ENCODE measurements at regions not wholly inside any gene's neighbourhood (a gene's known extent, or its start where the extent isn't known, plus 50 kb on each side); places are given as distances from the start of the nearest gene placed in this dataset.

DNA sequence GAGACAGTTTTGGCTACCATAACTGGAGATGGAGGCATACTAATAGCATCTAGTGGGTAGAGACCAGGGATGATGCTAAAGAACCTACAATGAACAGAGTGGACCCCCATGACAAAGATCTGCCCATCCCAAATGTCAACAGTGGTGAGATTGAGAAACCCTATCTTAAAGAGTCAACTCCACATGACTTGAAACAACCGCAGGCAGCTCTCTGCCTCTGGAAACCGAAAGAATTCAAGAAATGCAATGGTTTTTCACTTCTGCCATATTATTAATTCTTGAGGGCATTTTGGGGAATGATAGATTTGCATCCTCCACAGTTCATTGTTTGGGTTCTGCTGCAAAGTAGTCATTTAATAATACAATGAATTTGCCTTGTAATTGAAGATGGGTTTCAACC, 463.4 kb downstream of the MAFB start:
- H3K23me2 ChIP-seq (ENCODE audit: low read depth, low read length), result no peaks in the 10 kb centered on the region
- ChIA-PET CTCF (ENCODE audit: partially characterized antibody) (no interaction called here), POLR2A (ENCODE audit: partially characterized antibody) (no interaction called here)
- H4K5ac ChIP-seq (ENCODE audit: insufficient read length, low read depth, low read length), result no peak overlapping the region
- H3K27me3 ChIP-seq (replicated peaks in 1 of 4; ENCODE audit: control insufficient read depth in 3 of 4, extremely low read depth in 1 of 4, insufficient read depth in 3 of 4, low read length in 3 of 4), result no peaks in the 10 kb centered on the region
- no peaks in the 10 kb centered on the region for H3K79me2 ChIP-seq (ENCODE audit: control insufficient read depth in 1 of 2, insufficient read depth in 2 of 2, low read length in 2 of 2)
- no peak overlapping the region for H2AFZ ChIP-seq (ENCODE audit: low read length)
- no peak overlapping the region for H3K27ac ChIP-seq (ENCODE audit: low read depth, low read length)
- no peak for DNase-seq (ENCODE audit: low read depth in 1 of 2, low spot score in 2 of 2)
- no peak overlapping the region for H4K91ac ChIP-seq (replicated peaks; ENCODE audit: insufficient read length, low read length)
- no peak overlapping the region for H3K4ac ChIP-seq (replicated peaks; ENCODE audit: insufficient read length, low read depth, low read length)
- no peak overlapping the region for H4K8ac ChIP-seq (ENCODE audit: extremely low read depth, insufficient read depth, low read length)
- no peaks in the 10 kb centered on the region for H4K20me1 ChIP-seq (replicated peaks in 1 of 2; ENCODE audit: control insufficient read depth in 1 of 2, insufficient read depth in 2 of 2, low read length in 2 of 2)
- no peak for TF ChIP-seq CBX8 (IDR thresholded peaks at IDR 0.05; ENCODE audit: borderline replicate concordance, low read depth, low read length)
- TF ChIP-seq TBP (IDR thresholded peaks at IDR 0.05; ENCODE audit: low read depth, low read length), result no peak
- TF ChIP-seq CEBPB (IDR thresholded peaks at IDR 0.05; ENCODE audit: low read depth, low read length), result no peak
- TF ChIP-seq, protein P1, sequence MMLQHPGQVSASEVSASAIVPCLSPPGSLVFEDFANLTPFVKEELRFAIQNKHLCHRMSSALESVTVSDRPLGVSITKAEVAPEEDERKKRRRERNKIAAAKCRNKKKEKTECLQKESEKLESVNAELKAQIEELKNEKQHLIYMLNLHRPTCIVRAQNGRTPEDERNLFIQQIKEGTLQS (IDR thresholded peaks at IDR 0.05; ENCODE audit: insufficient read depth, low read depth, low read length), result no peak
- TF ChIP-seq RFX5 (IDR thresholded peaks at IDR 0.05; ENCODE audit: borderline replicate concordance, low read depth, low read length), result no peak
- no peak overlapping the region for H2BK15ac ChIP-seq (ENCODE audit: low read length)
- no peaks in the 10 kb centered on the region for H3K79me1 ChIP-seq (ENCODE audit: low read depth, low read length)
- no peak overlapping the region for H3K4me2 ChIP-seq (ENCODE audit: insufficient read depth in 1 of 2, low read depth in 2 of 2, low read length in 2 of 2)
- H3K9ac ChIP-seq (replicated peaks in 1 of 4; ENCODE audit: extremely low read depth in 1 of 4, low read depth in 3 of 4, low read length in 3 of 4), result no peak overlapping the region
- no peak overlapping the region for H3K14ac ChIP-seq (ENCODE audit: insufficient read length)
- FAIRE-seq, result no peak
- no peak overlapping the region for H3K23ac ChIP-seq (ENCODE audit: insufficient read length)
- H3K36me3 ChIP-seq (ENCODE audit: control insufficient read depth in 2 of 4, insufficient read depth in 4 of 4, low read length in 3 of 4), result no peaks in the 10 kb centered on the region
- WGBS, 2 experiments (ENCODE audit: extremely low coverage in 1 of 2, insufficient coverage in 1 of 2, insufficient read length in 1 of 2, insufficient replicate concordance in 2 of 2, low coverage in 1 of 2, low lambda C conversion rate in 2 of 2, missing lambda C conversion rate in 1 of 2), result 97% methylated on average over 2 of the region's 2 CpGs; no CpG with 5 or more reads in 1 of the 2 experiments
- no peak overlapping the region for H3K4me3 ChIP-seq (ENCODE audit: extremely low read depth in 1 of 4, insufficient read depth in 2 of 4, low read depth in 3 of 4, low read length in 4 of 4)
- H2AK5ac ChIP-seq (ENCODE audit: low read depth, low read length), result no peak overlapping the region
- H2BK12ac ChIP-seq (ENCODE audit: low read depth, low read length), result no peak overlapping the region
- H2BK120ac ChIP-seq (replicated peaks; ENCODE audit: low read depth, low read length), result no peak overlapping the region
- H3K56ac ChIP-seq (replicated peaks; ENCODE audit: insufficient read length, low read depth, low read length), result no peak overlapping the region
- H2BK20ac ChIP-seq (ENCODE audit: low read length), result no peak overlapping the region
- H3K18ac ChIP-seq (ENCODE audit: extremely low read depth, low read length), result no peak overlapping the region
- no peak overlapping the region for H2BK5ac ChIP-seq (ENCODE audit: low read depth, low read length)
- H3K4me1 ChIP-seq (replicated peaks in 1 of 4; ENCODE audit: control insufficient read depth in 3 of 4, insufficient read depth in 4 of 4, low read length in 3 of 4), result no peaks in the 10 kb centered on the region
- no peaks in the 10 kb centered on the region for H3K9me3 ChIP-seq (ENCODE audit: insufficient read depth in 2 of 2, low read depth in 1 of 2, low read length in 1 of 2)
